Tibial artery (tissue), 4 donors: ENCODE measurements at regions not wholly inside any gene's neighbourhood (a gene's known extent, or its start where the extent isn't known, plus 50 kb on each side); places are given as distances from the start of the nearest gene placed in this dataset.

Experiments
- DNase-seq, 2 donors: peaks; one replicate each; pipeline ENCODE4 v3.0.0-alpha.2; 2019
- H3K27ac ChIP-seq, 2 donors: fragments of 200-600 bp; sonication (generic) in 1 of 2; 1 replicate in 1 of 2; 2 replicates in 1 of 2; pipeline ENCODE4 v1.5.1; 2018 to 2019; ENCODE audit warnings: mild to moderate bottlenecking in 1 of 2
- H3K27me3 ChIP-seq, 2 donors: fragments of 200-600 bp; sonication (generic) in 1 of 2; one replicate each; pipeline versions ENCODE4 v1.5.1 to v1.6.0; 2016 to 2019
- H3K36me3 ChIP-seq, 3 donors: fragments of 200-600 bp; sonication (generic) in 2 of 3; one replicate each; pipeline ENCODE4 v1.5.1; 2016 to 2019; ENCODE audit warnings: mild to moderate bottlenecking in 2 of 3
- H3K4me1 ChIP-seq, 4 donors: fragments of 200-600 bp; sonication (generic) in 2 of 4; 1 replicate in 3 of 4; 2 replicates in 1 of 4; pipeline ENCODE4 v1.5.1; 2016 to 2019
- H3K4me3 ChIP-seq, 2 donors: fragments of 200-600 bp; sonication (generic) in 1 of 2; 1 replicate in 1 of 2; 2 replicates in 1 of 2; pipeline ENCODE4 v1.5.1; 2018 to 2019; ENCODE audit warnings: mild to moderate bottlenecking in 2 of 2
- H3K9me3 ChIP-seq, 3 donors: fragments of 200-600 bp; sonication (generic) in 1 of 3; one replicate each; pipeline ENCODE4 v1.5.1; 2016 to 2019
- intact Hi-C: fragments of 100-400 bp; cut with DNase I; formaldehyde crosslinking; loops from one replicate; pipeline ENCODE4 v1.15.0; 2023; ENCODE audit warnings: low total_unique reads
- TF ChIP-seq, protein P1 (sequence below), 2 experiments: fragments of 200-600 bp in 1 of 2; fragments of 450-650 bp in 1 of 2; IDR thresholded peaks; one replicate each; pipeline ENCODE4 v1.5.1; 2017 to 2019; ENCODE audit warnings: antibody characterized with exemption in 2 of 2, mild to moderate bottlenecking in 1 of 2, moderate library complexity in 1 of 2

DNA sequence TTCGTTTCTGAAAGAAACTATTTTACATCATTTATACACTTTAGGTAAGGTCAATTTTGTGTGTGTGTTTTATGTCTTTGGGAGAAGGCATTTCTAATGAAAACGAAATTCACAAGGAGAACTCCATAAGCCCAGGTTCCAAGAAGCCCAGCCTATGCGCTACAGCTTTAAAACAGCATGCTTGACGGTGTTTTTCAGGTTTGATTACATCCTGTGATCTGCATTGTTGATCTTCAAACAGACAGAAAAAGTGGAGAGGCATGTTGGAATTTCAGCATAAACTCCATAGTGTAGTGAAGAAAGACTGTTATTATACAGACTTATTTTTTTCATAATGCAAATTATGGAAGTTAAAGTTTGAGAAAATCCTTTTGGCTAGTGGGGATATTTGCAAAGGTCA is 187.6 kb downstream of the TEX36 start:
- Histone ChIP-seq H3K27ac (no peak overlapping the region), H3K27me3 (peaks cover 0 to 7% of the 10 kb centered on the region in 2 donors), H3K9me3 (no peaks in the 10 kb centered on the region), H3K4me3 (no peak overlapping the region), H3K36me3 (no peaks in the 10 kb centered on the region), H3K4me1 (no peaks in the 10 kb centered on the region)
- DNase-seq, result no peak
- intact Hi-C loops, result no loop called here
- TF ChIP-seq, protein P1, sequence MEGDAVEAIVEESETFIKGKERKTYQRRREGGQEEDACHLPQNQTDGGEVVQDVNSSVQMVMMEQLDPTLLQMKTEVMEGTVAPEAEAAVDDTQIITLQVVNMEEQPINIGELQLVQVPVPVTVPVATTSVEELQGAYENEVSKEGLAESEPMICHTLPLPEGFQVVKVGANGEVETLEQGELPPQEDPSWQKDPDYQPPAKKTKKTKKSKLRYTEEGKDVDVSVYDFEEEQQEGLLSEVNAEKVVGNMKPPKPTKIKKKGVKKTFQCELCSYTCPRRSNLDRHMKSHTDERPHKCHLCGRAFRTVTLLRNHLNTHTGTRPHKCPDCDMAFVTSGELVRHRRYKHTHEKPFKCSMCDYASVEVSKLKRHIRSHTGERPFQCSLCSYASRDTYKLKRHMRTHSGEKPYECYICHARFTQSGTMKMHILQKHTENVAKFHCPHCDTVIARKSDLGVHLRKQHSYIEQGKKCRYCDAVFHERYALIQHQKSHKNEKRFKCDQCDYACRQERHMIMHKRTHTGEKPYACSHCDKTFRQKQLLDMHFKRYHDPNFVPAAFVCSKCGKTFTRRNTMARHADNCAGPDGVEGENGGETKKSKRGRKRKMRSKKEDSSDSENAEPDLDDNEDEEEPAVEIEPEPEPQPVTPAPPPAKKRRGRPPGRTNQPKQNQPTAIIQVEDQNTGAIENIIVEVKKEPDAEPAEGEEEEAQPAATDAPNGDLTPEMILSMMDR (IDR thresholded peaks at IDR 0.05), result no peak

DNA sequence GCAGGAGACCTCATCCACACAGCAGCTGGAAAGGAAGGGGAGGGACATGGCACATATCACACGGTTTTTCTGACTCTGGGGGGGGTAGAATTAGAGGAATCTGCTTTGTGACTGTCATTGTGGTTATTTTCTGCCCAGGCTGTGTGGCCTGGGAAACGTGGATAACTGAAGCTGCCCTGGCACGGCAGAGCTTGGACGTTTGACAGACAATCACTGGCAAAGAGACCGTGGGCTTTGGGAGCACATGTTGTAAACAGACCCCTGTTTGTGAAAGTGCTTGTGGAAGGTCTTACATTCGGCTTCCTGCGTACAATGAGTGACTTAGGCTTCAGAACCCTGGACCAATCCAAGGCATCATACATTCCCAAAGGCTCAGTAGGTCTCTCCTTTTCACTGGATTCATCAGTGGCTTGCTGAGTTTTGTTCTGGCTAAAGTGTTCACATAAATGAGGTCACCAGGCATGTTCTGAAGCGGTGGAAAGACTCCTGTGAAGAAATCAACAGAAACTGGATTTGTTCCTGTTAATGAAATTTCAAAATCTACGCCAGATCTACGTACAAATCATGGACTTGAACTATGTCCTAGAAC is 188.2 kb downstream of the TEX36 start:
- Histone ChIP-seq H3K9me3 (no peaks in the 10 kb centered on the region), H3K4me3 (no peak overlapping the region), H3K36me3 (no peaks in the 10 kb centered on the region), H3K27me3 (peaks cover 0 to 9% of the 10 kb centered on the region in 2 donors), H3K4me1 (no peaks in the 10 kb centered on the region), H3K27ac (no peak overlapping the region)
- intact Hi-C loops, result no loop called here
- no peak for DNase-seq
- TF ChIP-seq, protein P1 (IDR thresholded peaks at IDR 0.05), result no peak

DNA sequence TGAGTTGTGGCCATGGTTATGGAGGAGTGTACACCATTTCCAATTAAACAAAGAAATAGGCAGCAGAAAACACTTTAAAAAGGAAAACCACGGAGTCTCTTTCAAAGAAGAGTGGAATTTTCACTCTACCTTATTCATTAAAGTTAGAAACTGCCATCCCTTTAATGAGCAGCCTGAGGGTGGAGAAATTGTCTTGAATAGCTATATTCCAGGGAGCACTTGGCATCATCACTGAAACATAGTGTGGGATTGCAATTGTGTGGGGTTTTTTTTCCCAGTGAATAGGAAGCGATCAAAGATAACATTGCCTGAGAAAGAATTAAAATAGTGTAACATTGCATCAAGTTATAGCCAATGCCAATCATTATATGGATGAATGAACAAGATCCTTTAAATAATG is 191.6 kb downstream of the TEX36 start:
- Histone ChIP-seq H3K4me3 (no peak overlapping the region), H3K36me3 (no peaks in the 10 kb centered on the region), H3K4me1 (no peaks in the 10 kb centered on the region), H3K27me3 (peaks cover 0 to 11% of the 10 kb centered on the region in 2 donors), H3K9me3 (no peaks in the 10 kb centered on the region), H3K27ac (no peak overlapping the region)
- no peak for DNase-seq
- intact Hi-C loops, result no loop called here
- TF ChIP-seq, protein P1 (IDR thresholded peaks at IDR 0.05), result no peak

DNA sequence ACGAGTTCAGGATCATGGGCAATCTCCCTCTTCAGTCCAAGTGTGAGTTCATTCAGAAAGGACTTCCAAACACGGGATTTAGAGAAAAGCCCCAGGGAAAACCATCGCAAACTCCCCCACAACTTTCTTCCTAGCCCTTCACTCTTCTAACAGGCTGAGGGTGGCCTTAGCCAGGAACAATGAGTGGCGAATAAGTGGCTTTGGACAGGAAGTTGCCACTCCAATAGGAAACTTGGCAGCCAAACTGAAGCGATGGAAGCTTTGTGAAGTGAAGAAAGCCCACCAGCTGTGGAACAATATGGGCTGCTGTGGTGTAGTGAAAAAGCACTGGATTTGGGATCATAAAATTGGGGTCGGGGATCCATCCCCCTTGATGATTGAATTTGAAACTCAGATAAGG is 193.2 kb downstream of the TEX36 start:
- Histone ChIP-seq H3K4me3 (no peak overlapping the region), H3K36me3 (no peaks in the 10 kb centered on the region), H3K27me3 (peaks cover 0 to 11% of the 10 kb centered on the region in 2 donors), H3K27ac (no peak overlapping the region), H3K9me3 (no peaks in the 10 kb centered on the region), H3K4me1 (no peaks in the 10 kb centered on the region)
- intact Hi-C loops, result no loop called here
- TF ChIP-seq, protein P1 (IDR thresholded peaks at IDR 0.05), result no peak
- no peak for DNase-seq

DNA sequence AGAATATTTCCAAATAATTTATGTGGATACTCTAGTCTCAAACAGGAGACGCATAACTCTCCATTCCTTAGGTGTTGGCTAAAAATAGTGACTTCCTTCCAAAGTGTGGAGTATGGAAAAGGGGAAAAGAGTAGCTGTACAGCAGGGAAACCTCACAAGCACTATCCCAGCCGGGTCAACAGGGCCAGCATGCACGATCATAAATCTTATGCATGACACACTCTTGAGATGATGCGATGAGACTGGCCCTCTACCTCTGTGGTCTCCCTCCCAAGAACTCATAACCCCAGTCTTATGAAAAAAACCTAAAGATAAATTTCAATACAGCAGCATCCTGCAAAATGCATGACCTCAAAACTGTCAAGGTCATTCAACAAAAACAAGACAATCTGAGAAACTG is 197.3 kb downstream of the TEX36 start:
- Histone ChIP-seq H3K4me3 (no peak overlapping the region), H3K9me3 (no peaks in the 10 kb centered on the region), H3K36me3 (no peaks in the 10 kb centered on the region), H3K27ac (no peak overlapping the region), H3K27me3 (peaks cover 0 to 4% of the 10 kb centered on the region in 2 donors), H3K4me1 (no peaks in the 10 kb centered on the region)
- intact Hi-C loops, result no loop called here
- TF ChIP-seq, protein P1 (IDR thresholded peaks at IDR 0.05), result no peak
- DNase-seq, result no peak
